Heart right ventricle (tissue), 16 donors: ENCODE measurements at regions not wholly inside any gene's neighbourhood (a gene's known extent, or its start where the extent isn't known, plus 50 kb on each side); places are given as distances from the start of the nearest gene placed in this dataset.
"Not testable (repeated sequence)": the region's sequence is repeated elsewhere in the genome, so short reads cannot be mapped to it uniquely, and the experiment has no call there.

Experiments used
- ATAC-seq, 8 donors: fragments of 200-7000 bp; cut with Tn5 transposase; one replicate each; pipeline ENCODE4 v1.9.1; 2020; ENCODE audit warnings: mild to moderate bottlenecking in 8 of 8, moderate library complexity in 8 of 8, moderate number of reproducible peaks in 1 of 8
- DNase-seq, 2 donors: peaks; one replicate each; pipeline ENCODE4 v3.0.0-alpha.2; 2020
- H3K27ac ChIP-seq, 10 donors: fragments of 200-600 bp; sonication (generic) in 2 of 10; one replicate each; pipeline versions ENCODE4 v1.5.0 to v1.8.0; 2020 to 2022; ENCODE audit warnings: mild to moderate bottlenecking in 3 of 10
- H3K27me3 ChIP-seq, 7 donors: fragments of 200-600 bp; one replicate each; pipeline ENCODE4 v1.8.0; 2021 to 2022; ENCODE audit warnings: mild to moderate bottlenecking in 2 of 7
- H3K36me3 ChIP-seq, 9 donors: fragments of 200-600 bp; sonication (generic) in 1 of 9; one replicate each; pipeline versions ENCODE4 v1.5.0 to v1.8.0; 2020 to 2022; ENCODE audit warnings: mild to moderate bottlenecking in 2 of 9
- H3K4me1 ChIP-seq, 9 donors: fragments of 200-600 bp; sonication (generic) in 1 of 9; one replicate each; pipeline versions ENCODE4 v1.5.0 to v1.8.0; 2020 to 2022; ENCODE audit warnings: mild to moderate bottlenecking in 4 of 9
- H3K4me3 ChIP-seq, 10 donors: fragments of 200-600 bp; sonication (generic) in 2 of 10; one replicate each; pipeline versions ENCODE4 v1.5.0 to v1.8.0; 2020 to 2022; ENCODE audit warnings: mild to moderate bottlenecking in 7 of 10, moderate library complexity in 2 of 10
- H3K9me3 ChIP-seq, 11 donors: fragments of 200-600 bp in 10 of 11; sonication (generic) in 2 of 11; one replicate each; pipeline versions ENCODE4 v1.5.0 to v1.8.0; 2013 to 2022; ENCODE audit warnings: mild to moderate bottlenecking in 2 of 11, control low read depth in 1 of 11, moderate library complexity in 1 of 11
- WGBS, 2 donors: extraction: QIAGEN DNeasy Blood & Tissue Kit; methylation state at CpG; one replicate each; pipeline ENCODE4 v1.1.7; 2013; ENCODE audit warnings: inconsistent platforms in 1 of 2; 5-methylcytosine and 5-hydroxymethylcytosine counted together
- intact Hi-C, 10 donors: fragments of 100-400 bp; cut with DNase I; formaldehyde crosslinking; loops; one replicate each; pipeline versions ENCODE4 v1.11.1 to v1.14.2; 2022
- TF ChIP-seq, protein P1 (sequence below), 9 donors: fragments of 200-600 bp; sonication (generic) in 2 of 9; IDR thresholded peaks; one replicate each; pipeline versions ENCODE4 v1.5.0 to v1.8.0; 2021 to 2022; ENCODE audit warnings: antibody characterized with exemption in 9 of 9, mild to moderate bottlenecking in 5 of 9, moderate library complexity in 1 of 9
- donor health status: Arrhythmogenic right ventricular cardiomyopathy.
- donor health status: ischemic (EF 13 %, LVEDD 7.1; RV severe dilation, severe dysfunction).
- donor health status: healthy with polysubstance abuse.
- donor health status: DM: no; HTN: yes; CAD: no.
- donor health status: DM: no; HTN: no; CAD: no.
- donor health status: ischemic (EF 25% LVEDD 6.9; RV normal size, moderate dysfunction).
- donor health status: ischemic (EF 25% LVEDD 5.7; RV mildly dilated, moderate dysfunction).
- donor health status: healthy.
- donor health status: DM: yes; HTN: yes; CAD: no.
- donor health status: Ischemic cardiomyopathy.
- donor health status: ischemic (EF 35%, LVEDD 5.7; RV mildly dilated, moderate dysfunction).
- donor health status: nonischemic (EF 11% LVEDD 7.7; RV severe dilation, severe dysfunction).
- donor health status: DM: yes; HTN: yes; CAD: no.
- donor health status: PGD.
- donor health status: ischemic (EF 29% LVEDD 5.4; RV normal size, mild dysfunction).
- donor health status: nonischemic (EF 23%, LVEDD 6.1; RV moderate dilation, normal function).

GRCh38 chr12:62044450-62045135, 215.6 kb upstream of the USP15 start:
- Histone ChIP-seq H3K27ac (no peak overlapping the region), H3K4me1 (no peaks in the 10 kb centered on the region), H3K27me3 (no peaks in the 10 kb centered on the region), H3K9me3 (peaks cover 0 to 9% (median 0%) of the 10 kb centered on the region in 11 donors), H3K36me3 (no peaks in the 10 kb centered on the region), H3K4me3 (no peak overlapping the region)
- peak in 1 of 8 donors; percentile 29 for ATAC-seq
- intact Hi-C loops = no loop called here
- DNase-seq = no peak
- TF ChIP-seq, protein P1, sequence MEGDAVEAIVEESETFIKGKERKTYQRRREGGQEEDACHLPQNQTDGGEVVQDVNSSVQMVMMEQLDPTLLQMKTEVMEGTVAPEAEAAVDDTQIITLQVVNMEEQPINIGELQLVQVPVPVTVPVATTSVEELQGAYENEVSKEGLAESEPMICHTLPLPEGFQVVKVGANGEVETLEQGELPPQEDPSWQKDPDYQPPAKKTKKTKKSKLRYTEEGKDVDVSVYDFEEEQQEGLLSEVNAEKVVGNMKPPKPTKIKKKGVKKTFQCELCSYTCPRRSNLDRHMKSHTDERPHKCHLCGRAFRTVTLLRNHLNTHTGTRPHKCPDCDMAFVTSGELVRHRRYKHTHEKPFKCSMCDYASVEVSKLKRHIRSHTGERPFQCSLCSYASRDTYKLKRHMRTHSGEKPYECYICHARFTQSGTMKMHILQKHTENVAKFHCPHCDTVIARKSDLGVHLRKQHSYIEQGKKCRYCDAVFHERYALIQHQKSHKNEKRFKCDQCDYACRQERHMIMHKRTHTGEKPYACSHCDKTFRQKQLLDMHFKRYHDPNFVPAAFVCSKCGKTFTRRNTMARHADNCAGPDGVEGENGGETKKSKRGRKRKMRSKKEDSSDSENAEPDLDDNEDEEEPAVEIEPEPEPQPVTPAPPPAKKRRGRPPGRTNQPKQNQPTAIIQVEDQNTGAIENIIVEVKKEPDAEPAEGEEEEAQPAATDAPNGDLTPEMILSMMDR (IDR thresholded peaks at IDR 0.05) = no peak
- 80 to 82% methylated on average over 5 of the region's 5 CpGs for WGBS, 2 donors

DNA sequence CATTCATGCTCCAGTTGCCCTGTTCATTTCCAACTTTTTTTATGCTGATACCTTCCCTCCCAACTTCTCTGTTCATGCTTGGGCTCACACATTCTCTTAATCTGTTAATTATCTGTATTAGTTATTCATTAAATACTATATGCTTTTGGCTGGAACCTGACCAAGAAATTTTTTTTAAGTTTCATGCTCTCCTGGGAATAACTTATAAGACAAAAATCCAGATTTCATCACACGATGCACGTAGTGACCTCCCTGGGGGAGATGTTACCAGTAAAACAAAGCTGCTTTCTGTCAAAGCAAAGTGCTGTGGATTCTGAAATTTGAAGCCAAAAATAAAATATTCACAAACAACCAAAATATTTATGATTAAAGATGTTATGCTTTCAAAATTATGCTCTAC, 215.0 kb upstream of the USP15 start:
- no peak overlapping the region for H3K4me3 ChIP-seq
- no peaks in the 10 kb centered on the region for H3K36me3 ChIP-seq
- peaks cover 0 to 7% (median 0%) of the 10 kb centered on the region in 11 donors for H3K9me3 ChIP-seq
- 37 to 68% methylated on average over 2 of the region's 2 CpGs for WGBS, 2 donors
- TF ChIP-seq, protein P1 (IDR thresholded peaks at IDR 0.05) = no peak
- ATAC-seq (no peak), DNase-seq (no peak)
- H3K4me1 ChIP-seq = no peaks in the 10 kb centered on the region
- intact Hi-C loops = no loop called here
- no peak overlapping the region for H3K27ac ChIP-seq
- H3K27me3 ChIP-seq = no peaks in the 10 kb centered on the region

DNA sequence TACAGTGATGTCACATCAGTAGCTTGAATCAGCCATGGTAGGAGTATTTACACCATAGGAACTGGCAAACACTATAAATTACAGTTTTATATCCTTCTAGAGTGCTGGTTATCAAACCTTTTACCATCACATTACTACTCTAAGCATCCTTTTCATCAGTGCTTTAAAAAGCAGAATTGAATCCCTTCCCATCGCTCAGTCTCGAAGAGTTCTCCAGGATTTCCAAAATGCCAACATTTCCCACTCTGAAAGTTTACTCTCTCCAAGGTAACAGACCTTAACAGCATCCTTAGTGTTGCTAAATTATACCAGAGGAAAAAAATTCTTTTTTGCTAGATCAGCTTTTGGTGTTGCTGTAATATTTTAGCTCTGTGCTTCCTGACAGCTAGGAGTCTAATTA, 209.4 kb upstream of the USP15 start:
- H3K36me3 ChIP-seq = no peaks in the 10 kb centered on the region
- TF ChIP-seq, protein P1 (IDR thresholded peaks at IDR 0.05) = no peak
- H3K9me3 ChIP-seq = no peaks in the 10 kb centered on the region
- H3K27ac ChIP-seq = no peak overlapping the region
- H3K4me3 ChIP-seq = no peak overlapping the region
- ATAC-seq (no peak), DNase-seq (no peak)
- intact Hi-C loops = no loop called here
- no peaks in the 10 kb centered on the region for H3K4me1 ChIP-seq
- 91 to 97% methylated on average over 2 of the region's 2 CpGs for WGBS, 2 donors
- no peaks in the 10 kb centered on the region for H3K27me3 ChIP-seq

GRCh38 chr12:62069976-62070375, 190.2 kb upstream of the USP15 start:
- TF ChIP-seq, protein P1 (IDR thresholded peaks at IDR 0.05) = no peak
- DNase-seq (no peak), ATAC-seq (no peak)
- no peak overlapping the region for H3K27ac ChIP-seq
- no peak overlapping the region for H3K4me3 ChIP-seq
- intact Hi-C loops = no loop called here
- no peaks in the 10 kb centered on the region for H3K27me3 ChIP-seq
- no peaks in the 10 kb centered on the region for H3K4me1 ChIP-seq
- H3K9me3 ChIP-seq = no peaks in the 10 kb centered on the region
- H3K36me3 ChIP-seq = no peaks in the 10 kb centered on the region

GRCh38 chr12:62073236-62073635, 187.0 kb upstream of the USP15 start:
- DNase-seq, H3K4me1 ChIP-seq, H3K27ac ChIP-seq, H3K4me3 ChIP-seq, intact Hi-C loops, ATAC-seq, H3K27me3 ChIP-seq, H3K36me3 ChIP-seq, H3K9me3 ChIP-seq: not testable (repeated sequence)
